Transverse colon (tissue), 3 donors: ENCODE measurements at regions not wholly inside any gene's neighbourhood (a gene's known extent, or its start where the extent isn't known, plus 50 kb on each side); places are given as distances from the start of the nearest gene placed in this dataset.

ENCODE experiments used
- CTCF ChIP-seq, 5 experiments: fragments of 200-600 bp in 3 of 5; fragments of 450-650 bp in 2 of 5; sonication (generic) in 3 of 5; IDR thresholded peaks; 1 replicate in 2 of 5; 2 replicates in 3 of 5; pipeline ENCODE4 v1.5.1; 2016 to 2017; ENCODE audit warnings: antibody characterized with exemption in 5 of 5, inconsistent platforms in 3 of 5, mild to moderate bottlenecking in 2 of 5, moderate library complexity in 1 of 5
- POLR2A ChIP-seq: fragments of 450-650 bp; IDR thresholded peaks from one replicate; pipeline ENCODE4 v1.6.1; 2016; ENCODE audit warnings: antibody characterized with exemption, mild to moderate bottlenecking, moderate library complexity

- TF ChIP-seq POLR2A (no peak), CTCF (IDR thresholded peaks at IDR 0.05) (no peak)
Measured at GRCh38 chr1:199791495-199791894, 236.0 kb upstream of the NR5A2 start.
